Glomerular visceral epithelial cell (primary cell): ENCODE measurements at regions not wholly inside any gene's neighbourhood (a gene's known extent, or its start where the extent isn't known, plus 50 kb on each side); places are given as distances from the start of the nearest gene placed in this dataset.
"Not testable (repeated sequence)": the region's sequence is repeated elsewhere in the genome, so short reads cannot be mapped to it uniquely, and the experiment has no call there.

Experiments used
- DNase-seq: peaks from one replicate; pipeline ENCODE4 v3.0.0-alpha.2; 2016; ENCODE audit errors: extremely low spot score

GRCh38 chr6:3553254-3553653 lies 96.4 kb upstream of the SLC22A23 start:
- DNase-seq: no peak

DNA sequence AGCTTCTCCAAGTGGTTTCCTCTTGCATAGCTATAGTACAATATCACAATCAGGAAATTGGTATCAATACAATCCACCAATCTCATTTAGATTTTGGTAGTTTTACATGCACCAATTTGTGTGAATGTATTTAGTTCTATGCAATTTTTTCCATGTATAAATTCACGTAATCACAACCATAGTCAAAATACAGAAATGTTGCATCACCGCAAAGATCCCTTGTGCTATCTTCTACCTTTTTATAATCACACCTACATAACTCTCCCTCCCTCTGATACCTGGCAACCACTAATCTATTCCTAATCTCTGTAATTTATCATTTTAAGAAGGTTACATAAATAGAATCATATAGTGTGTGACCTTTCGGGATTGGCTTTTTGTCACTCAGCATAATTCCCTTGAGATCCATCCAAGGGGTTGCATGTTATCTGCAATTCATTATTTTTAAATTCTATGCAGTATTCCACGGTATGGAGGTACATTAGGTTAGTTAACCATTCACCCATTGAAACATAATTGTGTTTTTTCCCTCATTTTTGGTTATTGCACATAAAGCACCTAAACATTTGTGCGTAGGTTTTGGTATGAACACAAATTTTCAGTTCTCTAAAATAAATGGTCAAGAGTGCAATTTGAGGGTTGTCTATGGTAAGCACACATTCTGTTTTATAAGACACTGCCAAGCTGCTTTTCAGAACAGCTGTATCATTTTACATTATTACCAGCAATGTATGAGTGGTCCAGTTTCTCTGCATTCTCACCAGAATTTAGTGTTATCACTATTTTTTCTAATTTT lies 95.1 kb upstream of the SLC22A23 start:
- no peak for DNase-seq

DNA sequence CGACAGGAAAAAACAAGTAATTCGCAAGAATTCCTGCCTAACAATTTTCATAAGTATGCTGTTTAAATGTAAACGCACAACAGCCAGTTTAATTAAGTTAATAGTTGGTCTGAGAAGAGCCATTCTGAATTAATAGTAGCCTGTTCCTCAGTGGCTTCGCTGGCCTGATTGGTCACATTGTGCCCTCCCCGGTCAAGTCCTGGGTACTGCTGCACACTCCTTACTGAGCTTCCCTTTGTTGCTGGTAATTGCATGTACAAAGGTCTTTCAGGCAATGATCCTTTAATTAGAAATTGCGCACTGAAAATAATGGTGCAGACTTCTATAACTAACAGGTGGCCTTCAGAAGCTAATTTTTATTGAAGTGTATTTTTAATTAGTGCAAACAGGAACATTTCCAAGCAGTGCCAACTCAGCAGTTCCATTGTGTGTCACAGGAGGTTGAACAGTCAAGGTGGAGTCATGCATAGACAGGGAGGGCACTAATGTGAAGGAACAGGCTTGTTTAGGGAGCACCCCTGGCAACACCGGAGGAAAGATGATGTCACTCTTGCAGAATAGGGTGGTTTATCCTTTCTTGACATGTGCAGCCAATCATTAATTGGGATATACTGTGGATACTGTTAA lies 92.6 kb upstream of the SLC22A23 start:
- no peak for DNase-seq

DNA sequence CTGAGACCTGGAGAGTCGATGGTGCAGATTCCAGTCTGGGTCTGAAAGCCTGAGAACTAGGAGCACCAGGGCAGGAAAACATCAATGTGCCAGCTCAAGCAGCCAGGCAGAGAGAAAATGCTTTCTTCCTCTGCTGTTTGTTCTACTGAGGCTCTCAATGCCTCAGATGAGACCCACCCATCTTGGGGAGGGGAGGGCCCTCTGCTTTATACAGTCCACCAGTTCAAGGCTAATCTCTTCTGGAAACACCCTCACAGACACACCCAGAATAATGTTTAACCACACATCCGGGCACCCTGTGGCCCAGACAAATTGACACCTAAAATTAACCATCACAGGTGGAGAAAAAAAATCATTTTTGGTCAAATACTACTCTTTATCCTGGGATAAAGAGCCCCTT lies 89.3 kb upstream of the SLC22A23 start:
- no peak for DNase-seq

DNA sequence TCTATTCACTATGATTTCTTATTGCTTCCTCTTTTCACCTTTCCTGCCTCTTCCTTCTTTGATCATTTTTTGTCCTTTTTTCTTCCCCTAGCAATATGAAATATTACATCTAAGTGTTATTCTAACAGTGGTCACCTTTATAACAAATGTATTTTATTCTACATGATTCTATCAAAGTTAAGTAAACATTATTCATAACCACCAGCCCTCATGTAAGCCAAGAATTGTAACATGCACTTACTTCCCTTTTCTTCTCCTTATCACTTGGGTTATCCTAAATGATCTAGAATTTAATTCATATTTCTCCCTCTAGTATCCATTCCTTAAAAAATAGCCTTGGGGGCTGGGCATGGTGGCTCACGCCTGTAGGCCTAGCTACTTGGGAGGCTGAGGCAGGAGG lies 88.3 kb upstream of the SLC22A23 start:
- no peak for DNase-seq

- no peak for DNase-seq
These were observed 85.3 kb upstream of the SLC22A23 start for GRCh38 chr6:3542032-3542640.

GRCh38 chr6:3541006-3541585 lies 84.2 kb upstream of the SLC22A23 start:
- no peak for DNase-seq

DNA sequence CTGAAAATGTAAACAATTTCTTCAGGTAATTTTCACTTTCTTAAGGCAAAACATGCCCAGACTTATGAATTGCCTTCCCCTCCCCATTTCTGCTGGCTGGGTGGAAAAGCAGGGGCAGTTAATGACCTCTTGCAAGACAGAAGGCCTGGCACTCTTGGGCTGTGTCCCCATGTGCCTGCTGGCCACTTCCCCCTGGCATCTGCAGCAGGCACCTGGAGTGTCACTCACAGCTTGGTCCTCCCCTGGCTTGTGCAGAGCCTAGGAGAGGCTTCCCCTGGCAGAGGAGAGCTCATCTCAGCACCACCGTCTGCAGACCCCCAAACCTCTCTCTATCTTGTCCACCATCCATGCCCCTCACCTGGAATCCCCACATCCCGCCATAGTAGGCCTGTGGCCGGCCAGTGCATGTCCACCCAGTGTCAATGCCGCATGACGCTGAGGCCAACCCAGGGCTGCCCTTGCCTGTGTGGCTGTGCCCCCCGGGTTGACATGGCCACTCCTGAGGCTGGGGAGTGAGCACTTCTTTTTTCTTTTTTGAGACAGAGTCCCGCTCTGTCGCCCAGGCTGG lies 83.5 kb upstream of the SLC22A23 start:
- DNase-seq: no peak

DNA sequence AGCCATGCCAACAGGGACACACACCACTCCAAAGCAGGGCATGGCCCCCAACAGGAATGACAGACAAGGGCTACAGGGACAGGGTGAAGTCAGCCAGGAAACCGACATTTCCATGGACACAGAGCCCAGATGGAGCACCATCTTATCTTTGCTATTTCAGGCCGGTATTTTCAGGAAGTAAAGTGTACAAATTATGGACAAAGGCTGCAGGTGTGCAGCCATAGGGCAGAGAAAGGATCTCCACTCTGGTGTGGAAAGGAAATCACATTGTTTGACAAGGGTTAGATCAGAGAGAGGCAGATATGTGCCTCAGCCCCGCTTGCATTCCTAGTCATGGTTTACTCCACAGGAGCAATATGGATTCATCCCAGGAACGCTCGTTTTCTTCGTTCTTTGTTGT lies 81.7 kb upstream of the SLC22A23 start:
- no peak for DNase-seq

- DNase-seq: no peak
These were observed 80.1 kb upstream of the SLC22A23 start for GRCh38 chr6:3536901-3537300.

DNA sequence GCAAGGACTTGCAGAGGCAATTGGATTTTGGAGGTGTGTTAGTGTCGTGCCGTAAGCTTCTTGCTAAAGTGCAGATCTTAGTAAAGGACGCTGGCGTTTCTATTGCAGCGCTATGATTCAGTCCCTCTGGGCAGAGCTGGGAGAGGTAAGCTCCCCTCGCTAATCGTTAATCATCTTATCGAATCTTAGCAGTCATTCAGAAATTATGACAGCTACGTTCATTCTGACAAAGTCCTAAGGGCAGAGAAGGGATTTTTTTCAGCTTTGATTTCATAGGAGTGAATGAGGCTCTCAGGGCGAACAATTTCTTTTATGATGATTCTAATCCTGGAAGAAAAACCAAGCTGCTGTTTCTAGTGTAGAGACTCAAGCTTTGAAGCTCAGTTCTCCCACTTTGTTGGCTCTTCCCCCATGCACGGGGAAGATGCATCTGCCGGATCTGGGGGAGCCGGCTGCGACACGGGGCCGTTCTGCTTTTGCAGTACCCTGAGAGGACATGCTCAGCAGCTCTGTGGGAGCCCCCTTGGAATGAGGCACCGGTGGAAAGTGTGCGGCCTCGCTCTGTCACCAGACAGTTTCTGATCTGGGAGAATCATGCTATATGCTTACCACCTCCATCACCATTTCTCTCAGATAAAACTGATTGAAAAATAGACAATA lies 79.1 kb upstream of the SLC22A23 start:
- no peak for DNase-seq

GRCh38 chr6:3535033-3535775 lies 78.4 kb upstream of the SLC22A23 start:
- no peak for DNase-seq

- no peak for DNase-seq
These were observed 77.7 kb upstream of the SLC22A23 start for GRCh38 chr6:3534599-3534998.

GRCh38 chr6:3533981-3534380 lies 77.1 kb upstream of the SLC22A23 start:
- DNase-seq: no peak

DNA sequence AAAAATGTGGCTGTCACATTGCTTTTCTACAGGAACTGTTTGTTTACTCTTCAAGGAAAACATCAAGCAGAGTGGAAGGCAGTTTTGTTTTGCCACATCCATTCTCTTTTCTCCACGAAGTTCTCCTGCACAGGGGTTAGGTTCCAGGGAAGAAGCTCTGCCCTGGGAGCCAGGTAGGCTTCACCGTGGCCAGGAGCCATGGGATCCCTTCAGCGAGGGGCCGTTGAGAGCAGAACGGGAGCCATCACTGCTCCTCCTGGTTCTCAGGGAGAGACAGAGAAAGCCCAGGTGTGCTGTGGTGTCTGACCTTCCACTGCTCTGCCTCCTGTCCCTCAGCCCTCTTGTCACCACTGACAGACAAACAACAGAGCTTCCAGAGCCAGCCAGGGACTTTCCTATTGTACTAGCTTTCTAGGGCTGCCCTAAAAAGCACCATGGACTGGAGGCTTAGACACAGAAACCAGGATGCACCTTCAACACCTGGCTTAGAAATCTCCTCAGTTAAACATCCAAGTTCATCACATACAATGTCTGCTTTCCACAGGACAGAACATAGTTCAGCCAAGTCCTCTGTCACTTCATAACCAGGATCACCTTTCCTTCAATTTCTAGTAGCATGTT lies 75.6 kb upstream of the SLC22A23 start:
- no peak for DNase-seq

GRCh38 chr6:3531481-3531880 lies 74.6 kb upstream of the SLC22A23 start:
- DNase-seq: no peak

- no peak for DNase-seq
These were observed 73.7 kb upstream of the SLC22A23 start for GRCh38 chr6:3530515-3530914.

DNA sequence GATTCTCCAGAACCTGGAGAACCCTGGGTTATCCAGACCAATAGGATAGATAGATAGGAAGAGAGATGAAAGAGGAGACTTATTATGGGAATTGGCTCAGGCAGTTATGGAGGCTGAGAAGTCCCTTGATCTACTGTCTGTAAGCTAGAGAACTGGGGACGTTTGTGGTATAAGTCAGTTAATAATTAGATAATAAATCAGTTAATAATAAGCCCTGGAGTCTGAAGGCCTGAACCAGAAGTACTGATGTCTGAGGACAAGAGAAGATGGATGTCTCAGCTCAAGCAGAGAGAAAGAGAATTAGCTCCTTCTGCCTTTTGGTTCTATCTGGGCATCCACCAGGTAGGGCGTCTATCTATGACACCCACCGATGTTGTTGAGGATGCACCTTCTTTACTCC lies 72.9 kb upstream of the SLC22A23 start:
- no peak for DNase-seq

DNA sequence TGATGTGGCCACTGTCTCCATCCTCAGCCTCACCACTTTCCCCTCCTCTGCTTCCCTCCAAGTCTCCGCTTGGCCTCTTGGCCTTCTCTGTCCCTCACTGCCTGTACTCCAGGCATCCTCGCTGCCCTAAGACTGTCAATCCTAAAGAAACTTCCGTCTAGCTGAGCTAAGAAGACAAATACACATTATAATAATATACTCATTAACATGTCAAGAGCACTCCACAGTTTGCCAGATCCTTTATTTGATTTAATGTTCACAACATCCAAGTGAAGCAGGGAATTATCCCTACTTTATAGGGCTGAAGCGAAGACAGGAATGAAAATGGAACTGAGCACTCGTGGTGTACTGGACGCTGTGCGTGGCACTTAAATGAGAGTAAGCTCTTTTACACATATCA lies 72.4 kb upstream of the SLC22A23 start:
- no peak for DNase-seq

GRCh38 chr6:3528081-3528671 lies 71.3 kb upstream of the SLC22A23 start:
- not testable (repeated sequence) for DNase-seq

DNA sequence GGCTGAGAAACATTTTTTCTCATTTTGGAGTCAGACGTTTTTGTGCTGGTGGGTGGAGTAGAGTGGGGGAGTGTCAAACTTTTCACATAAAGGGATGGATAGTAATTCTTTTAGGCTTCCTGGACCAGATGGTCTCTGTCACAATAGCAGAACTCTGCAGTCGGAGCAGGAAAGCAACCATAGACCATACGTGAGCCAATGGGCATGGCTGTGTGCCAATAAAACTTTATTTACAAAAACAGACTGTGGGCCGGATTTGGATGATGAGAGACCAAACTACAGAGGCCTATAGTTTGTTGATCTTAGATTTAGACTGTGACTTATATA lies 70.8 kb upstream of the SLC22A23 start:
- DNase-seq: no peak
